SK-N-SH (cell line): ENCODE measurements at regions not wholly inside any gene's neighbourhood (a gene's known extent, or its start where the extent isn't known, plus 50 kb on each side); places are given as distances from the start of the nearest gene placed in this dataset.

Source experiments
- CTCF ChIA-PET: fragments of 300-600, 350-600 bp; formaldehyde crosslinking; extraction: SDS; loops from one replicate; lab custom pipeline; 2021; lab: Yijun Ruan, JAX
- POLR2A ChIA-PET: fragments of 350-600 bp; sonication (Branson Sonifier 250); formaldehyde crosslinking; extraction: SDS; loops from one replicate; lab custom pipeline; 2020; ENCODE audit warnings: antibody characterized with exemption, inconsistent platforms; lab: Yijun Ruan, JAX
- DNase-seq: peaks from one replicate; pipeline ENCODE4 v3.0.0; 2012
- H2AFZ ChIP-seq: fragments of 200-600 bp; sonication (generic); 2 replicates; pipeline ENCODE4 v1.8.1; 2016; ENCODE audit warnings: antibody characterized with exemption, mild to moderate bottlenecking, low read depth
- H3F3A ChIP-seq: fragments of 200-600 bp; sonication (generic); replicated peaks from 2 replicates; pipeline ENCODE3; 2016; ENCODE audit warnings: antibody characterized with exemption, mild to moderate bottlenecking; ENCODE audit not compliant: insufficient read depth
- H3K27ac ChIP-seq, 2 experiments: fragments of 200-500 bp in 1 of 2; fragments of 200-600 bp in 1 of 2; sonication (Bioruptor generic) in 1 of 2; sonication (generic), shearing (Covaris generic) in 1 of 2; 2 replicates each; pipeline versions ENCODE4 v1.5.1 to v1.6.1; 2014 to 2016; ENCODE audit warnings: low read depth in 2 of 2, inconsistent platforms in 1 of 2, low read length in 1 of 2, mild to moderate bottlenecking in 1 of 2, mixed read lengths in 1 of 2
- H3K27me3 ChIP-seq: fragments of 200-600 bp; sonication (generic), shearing (Covaris generic); 2 replicates; pipeline ENCODE4 v1.6.1; 2016; ENCODE audit warnings: mixed run types; ENCODE audit not compliant: insufficient read depth
- H3K36me3 ChIP-seq, 2 experiments: fragments of 200-500 bp in 1 of 2; fragments of 200-600 bp in 1 of 2; sonication (Bioruptor generic) in 1 of 2; sonication (generic) in 1 of 2; replicated peaks in 1 of 2; 2 replicates each; pipeline versions ENCODE3 to v1.5.1; 2014 to 2016; ENCODE audit warnings: low read length in 1 of 2, mild to moderate bottlenecking in 1 of 2; ENCODE audit not compliant: insufficient read depth in 2 of 2, control insufficient read depth in 1 of 2
- H3K4me1 ChIP-seq, 2 experiments: fragments of 200-500 bp in 1 of 2; fragments of 200-600 bp in 1 of 2; sonication (Bioruptor generic) in 1 of 2; sonication (generic), shearing (Covaris generic) in 1 of 2; 2 replicates each; pipeline versions ENCODE4 v1.5.1 to v1.6.1; 2014 to 2016; ENCODE audit warnings: low read depth in 1 of 2, low read length in 1 of 2, mixed run types in 1 of 2; ENCODE audit not compliant: insufficient read depth in 2 of 2, control insufficient read depth in 1 of 2
- H3K4me2 ChIP-seq: fragments of 200-600 bp; sonication (generic), shearing (Covaris generic); 2 replicates; pipeline ENCODE4 v1.6.1; 2017; ENCODE audit warnings: mixed run types
- H3K4me3 ChIP-seq, 2 experiments: fragments of 200-500 bp in 1 of 2; fragments of 200-600 bp in 1 of 2; sonication (Bioruptor generic) in 1 of 2; sonication (generic), shearing (Covaris generic) in 1 of 2; 2 replicates each; pipeline versions ENCODE4 v1.5.1 to v1.8.1; 2014 to 2016; ENCODE audit warnings: low read depth in 2 of 2, inconsistent platforms in 1 of 2, low read length in 1 of 2, mild to moderate bottlenecking in 1 of 2, mixed read lengths in 1 of 2, moderate library complexity in 1 of 2
- H3K79me2 ChIP-seq: fragments of 200-600 bp; sonication (generic); 2 replicates; pipeline ENCODE4 v1.8.1; 2017; ENCODE audit warnings: mild to moderate bottlenecking; ENCODE audit not compliant: insufficient read depth
- H3K9ac ChIP-seq: fragments of 200-600 bp; sonication (generic); 2 replicates; pipeline ENCODE4 v1.6.1; 2017; ENCODE audit warnings: mixed run types
- H3K9me2 ChIP-seq: fragments of 200-600 bp; sonication (generic); 2 replicates; pipeline ENCODE4 v1.6.1; 2017; ENCODE audit warnings: mixed run types
- H3K9me3 ChIP-seq: fragments of 200-600 bp; sonication (generic); 2 replicates; pipeline ENCODE4 v1.6.1; 2017; ENCODE audit warnings: mixed run types, mild to moderate bottlenecking, moderate library complexity
- H4K20me1 ChIP-seq: fragments of 200-600 bp; sonication (generic); 2 replicates; pipeline ENCODE4 v1.6.1; 2017; ENCODE audit warnings: mild to moderate bottlenecking, mixed run types; ENCODE audit not compliant: insufficient read depth
- CHD2 ChIP-seq: fragments of 150-350 bp; IDR thresholded peaks from 2 replicates; pipeline ENCODE4 v1.6.1; 2018; ENCODE audit warnings: low read length; ENCODE audit not compliant: partially characterized antibody
- EP300 ChIP-seq, 2 experiments: IDR thresholded peaks; 2 replicates each; pipeline versions ENCODE4 v1.4.0 to v1.6.1; 2012; ENCODE audit warnings: borderline replicate concordance in 1 of 2, low read depth in 1 of 2, low read length in 1 of 2
- FOSL2 ChIP-seq: IDR thresholded peaks from 2 replicates; pipeline ENCODE4 v1.4.0; 2012; ENCODE audit warnings: low read depth, mild to moderate bottlenecking, moderate library complexity, borderline replicate concordance
- MXI1 ChIP-seq: IDR thresholded peaks from 2 replicates; pipeline ENCODE4 v1.6.1; 2012; ENCODE audit warnings: mild to moderate bottlenecking, low read depth, low read length, improper control_type of control experiment
- NFIC ChIP-seq: IDR thresholded peaks from 2 replicates; pipeline ENCODE4 v1.4.0; 2012; ENCODE audit warnings: borderline replicate concordance
- NRF1 ChIP-seq: IDR thresholded peaks from 2 replicates; pipeline ENCODE4 v1.6.1; 2012; ENCODE audit warnings: low read depth, mild to moderate bottlenecking, low read length
- RCOR1 ChIP-seq: fragments of 150-350 bp; IDR thresholded peaks from 2 replicates; pipeline ENCODE4 v1.6.1; 2017; ENCODE audit warnings: antibody characterized with exemption, low read length
- TCF12 ChIP-seq: IDR thresholded peaks from 2 replicates; pipeline ENCODE4 v1.4.0; 2012
- WGBS: methylation state at CpG from one replicate; pipeline ENCODE4 v1.1.6; 2017; ENCODE audit warnings: low lambda C conversion rate; 5-methylcytosine and 5-hydroxymethylcytosine counted together
- TF ChIP-seq, protein P1 (sequence below): IDR thresholded peaks from 2 replicates; pipeline ENCODE4; 2012
- TF ChIP-seq, protein P2 (sequence below): IDR thresholded peaks from 2 replicates; pipeline ENCODE4 v1.6.1; 2012; ENCODE audit warnings: mild to moderate bottlenecking, low read depth, low read length, moderate library complexity

- H2AFZ ChIP-seq, result no peak overlapping the region
- H3K27ac ChIP-seq, result peak overlapping the region in 1 of 2 experiments; percentile 65; a peak in 2 of 4 replicates
- no peak overlapping the region for H3K4me3 ChIP-seq
- no peaks in the 10 kb centered on the region for H3K79me2 ChIP-seq
- TF ChIP-seq FOSL2, result peak; percentile 12; the same call in 1 of the 2 replicates
- no peak for TF ChIP-seq TCF12
- TF ChIP-seq NFIC, result no peak
- TF ChIP-seq, protein P1, sequence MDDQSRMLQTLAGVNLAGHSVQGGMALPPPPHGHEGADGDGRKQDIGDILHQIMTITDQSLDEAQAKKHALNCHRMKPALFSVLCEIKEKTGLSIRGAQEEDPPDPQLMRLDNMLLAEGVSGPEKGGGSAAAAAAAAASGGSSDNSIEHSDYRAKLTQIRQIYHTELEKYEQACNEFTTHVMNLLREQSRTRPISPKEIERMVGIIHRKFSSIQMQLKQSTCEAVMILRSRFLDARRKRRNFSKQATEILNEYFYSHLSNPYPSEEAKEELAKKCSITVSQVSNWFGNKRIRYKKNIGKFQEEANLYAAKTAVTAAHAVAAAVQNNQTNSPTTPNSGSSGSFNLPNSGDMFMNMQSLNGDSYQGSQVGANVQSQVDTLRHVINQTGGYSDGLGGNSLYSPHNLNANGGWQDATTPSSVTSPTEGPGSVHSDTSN, result peak; percentile 67
- TF ChIP-seq MXI1, result no peak
- 0 out of 4 replicates have a peak, but pooled peaks of 1 of the 2 experiments have one; percentile 25 for TF ChIP-seq EP300 (IDR thresholded peaks at IDR 0.05; ENCODE audit: borderline replicate concordance in 1 of 2, low read depth in 1 of 2, low read length in 1 of 2)
- no peaks in the 10 kb centered on the region for H3K9me2 ChIP-seq
- ChIA-PET CTCF (no interaction called here), POLR2A (no interaction called here)
- no peaks in the 10 kb centered on the region for H3K9me3 ChIP-seq
- no peaks in the 10 kb centered on the region for H4K20me1 ChIP-seq
- no peak overlapping the region for H3K4me2 ChIP-seq
- H3K27me3 ChIP-seq, result no peaks in the 10 kb centered on the region
- H3K9ac ChIP-seq, result no peak overlapping the region
- H3K4me1 ChIP-seq, result peaks cover 0 to 25% of the 10 kb centered on the region in 2 experiments; a peak in 3 of 4 replicates
- H3F3A ChIP-seq, result peaks cover 32% of the 10 kb centered on the region
- DNase-seq, result no peak
- no peaks in the 10 kb centered on the region for H3K36me3 ChIP-seq
Measured at GRCh38 chr5:167639766-167640165, 651.7 kb upstream of the WWC1 start.

DNA sequence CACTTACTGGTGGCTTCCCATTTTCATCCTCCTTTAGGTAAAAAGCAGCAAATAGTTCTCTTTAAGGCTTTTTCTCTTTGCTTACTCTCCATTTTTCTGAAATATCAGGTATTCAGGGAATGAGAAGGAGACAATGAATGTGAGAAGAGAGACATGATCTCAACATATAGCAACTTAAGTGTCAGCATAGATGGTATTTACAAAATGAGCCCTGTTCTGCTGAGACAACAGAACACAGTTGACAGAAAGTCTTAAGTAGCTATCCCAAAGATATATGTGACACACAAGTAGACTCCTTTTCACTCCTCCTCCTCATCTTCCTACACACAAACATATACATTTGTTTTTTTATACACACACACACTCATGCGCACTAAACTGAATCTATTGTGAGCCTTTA is 649.3 kb upstream of the WWC1 start:
- no peak overlapping the region for H3K4me2 ChIP-seq
- TF ChIP-seq, protein P2, sequence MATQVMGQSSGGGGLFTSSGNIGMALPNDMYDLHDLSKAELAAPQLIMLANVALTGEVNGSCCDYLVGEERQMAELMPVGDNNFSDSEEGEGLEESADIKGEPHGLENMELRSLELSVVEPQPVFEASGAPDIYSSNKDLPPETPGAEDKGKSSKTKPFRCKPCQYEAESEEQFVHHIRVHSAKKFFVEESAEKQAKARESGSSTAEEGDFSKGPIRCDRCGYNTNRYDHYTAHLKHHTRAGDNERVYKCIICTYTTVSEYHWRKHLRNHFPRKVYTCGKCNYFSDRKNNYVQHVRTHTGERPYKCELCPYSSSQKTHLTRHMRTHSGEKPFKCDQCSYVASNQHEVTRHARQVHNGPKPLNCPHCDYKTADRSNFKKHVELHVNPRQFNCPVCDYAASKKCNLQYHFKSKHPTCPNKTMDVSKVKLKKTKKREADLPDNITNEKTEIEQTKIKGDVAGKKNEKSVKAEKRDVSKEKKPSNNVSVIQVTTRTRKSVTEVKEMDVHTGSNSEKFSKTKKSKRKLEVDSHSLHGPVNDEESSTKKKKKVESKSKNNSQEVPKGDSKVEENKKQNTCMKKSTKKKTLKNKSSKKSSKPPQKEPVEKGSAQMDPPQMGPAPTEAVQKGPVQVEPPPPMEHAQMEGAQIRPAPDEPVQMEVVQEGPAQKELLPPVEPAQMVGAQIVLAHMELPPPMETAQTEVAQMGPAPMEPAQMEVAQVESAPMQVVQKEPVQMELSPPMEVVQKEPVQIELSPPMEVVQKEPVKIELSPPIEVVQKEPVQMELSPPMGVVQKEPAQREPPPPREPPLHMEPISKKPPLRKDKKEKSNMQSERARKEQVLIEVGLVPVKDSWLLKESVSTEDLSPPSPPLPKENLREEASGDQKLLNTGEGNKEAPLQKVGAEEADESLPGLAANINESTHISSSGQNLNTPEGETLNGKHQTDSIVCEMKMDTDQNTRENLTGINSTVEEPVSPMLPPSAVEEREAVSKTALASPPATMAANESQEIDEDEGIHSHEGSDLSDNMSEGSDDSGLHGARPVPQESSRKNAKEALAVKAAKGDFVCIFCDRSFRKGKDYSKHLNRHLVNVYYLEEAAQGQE, result no peak
- TF ChIP-seq NFIC (no peak), RCOR1 (no peak), CHD2 (no peak), NRF1 (no peak)
- H2AFZ ChIP-seq, result peak overlapping the region; percentile 52; the same call in 1 of the 2 replicates
- peaks cover 38% of the 10 kb centered on the region for H3F3A ChIP-seq
- no peak for DNase-seq
- no peak overlapping the region for H3K4me3 ChIP-seq
- no peaks in the 10 kb centered on the region for H4K20me1 ChIP-seq
- no peaks in the 10 kb centered on the region for H3K9me3 ChIP-seq
- H3K79me2 ChIP-seq, result no peaks in the 10 kb centered on the region
- H3K27me3 ChIP-seq, result no peaks in the 10 kb centered on the region
- 97% methylated on average over 1 of the region's 1 CpG for WGBS
- peak overlapping the region; percentile 29; the same call in 1 of the 2 replicates for H3K9ac ChIP-seq
- no peaks in the 10 kb centered on the region for H3K9me2 ChIP-seq
- H3K27ac ChIP-seq, result peak overlapping the region in 1 of 2 experiments; percentile 86; a peak in 2 of 4 replicates
- H3K36me3 ChIP-seq, result no peaks in the 10 kb centered on the region
- ChIA-PET CTCF (no interaction called here), POLR2A (no interaction called here)
- peaks cover 0 to 25% of the 10 kb centered on the region in 2 experiments; a peak in 3 of 4 replicates for H3K4me1 ChIP-seq
